ENCODE measurements at regions not wholly inside any gene's neighbourhood (a gene's known extent, or its start where the extent isn't known, plus 50 kb on each side); places are given as distances from the start of the nearest gene placed in this dataset.

DNA sequence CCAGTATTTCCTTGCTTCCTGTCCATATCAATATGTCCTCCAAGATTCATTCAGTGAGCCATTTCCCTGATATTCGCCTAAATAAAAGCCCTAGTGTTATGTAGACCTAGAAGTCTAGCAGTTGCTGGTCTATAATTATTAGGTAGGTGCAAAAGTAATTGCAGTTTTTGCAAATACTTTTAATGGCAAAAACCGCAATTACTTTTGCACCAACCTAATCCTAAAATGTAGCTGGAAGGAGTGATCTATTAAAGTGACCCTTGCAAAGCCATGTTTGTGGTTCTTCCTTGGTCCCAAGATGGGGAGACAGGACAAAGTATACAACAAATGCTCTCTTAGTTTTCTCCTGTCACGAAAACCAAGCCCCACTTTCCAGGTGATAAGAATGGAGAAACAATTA lies 193.0 kb downstream of the IDS start:
- TF ChIP-seq, protein P1, sequence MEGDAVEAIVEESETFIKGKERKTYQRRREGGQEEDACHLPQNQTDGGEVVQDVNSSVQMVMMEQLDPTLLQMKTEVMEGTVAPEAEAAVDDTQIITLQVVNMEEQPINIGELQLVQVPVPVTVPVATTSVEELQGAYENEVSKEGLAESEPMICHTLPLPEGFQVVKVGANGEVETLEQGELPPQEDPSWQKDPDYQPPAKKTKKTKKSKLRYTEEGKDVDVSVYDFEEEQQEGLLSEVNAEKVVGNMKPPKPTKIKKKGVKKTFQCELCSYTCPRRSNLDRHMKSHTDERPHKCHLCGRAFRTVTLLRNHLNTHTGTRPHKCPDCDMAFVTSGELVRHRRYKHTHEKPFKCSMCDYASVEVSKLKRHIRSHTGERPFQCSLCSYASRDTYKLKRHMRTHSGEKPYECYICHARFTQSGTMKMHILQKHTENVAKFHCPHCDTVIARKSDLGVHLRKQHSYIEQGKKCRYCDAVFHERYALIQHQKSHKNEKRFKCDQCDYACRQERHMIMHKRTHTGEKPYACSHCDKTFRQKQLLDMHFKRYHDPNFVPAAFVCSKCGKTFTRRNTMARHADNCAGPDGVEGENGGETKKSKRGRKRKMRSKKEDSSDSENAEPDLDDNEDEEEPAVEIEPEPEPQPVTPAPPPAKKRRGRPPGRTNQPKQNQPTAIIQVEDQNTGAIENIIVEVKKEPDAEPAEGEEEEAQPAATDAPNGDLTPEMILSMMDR (conservative IDR thresholded peaks at IDR 0.05 in 1 of 2, IDR thresholded peaks at IDR 0.05 in 1 of 2; ENCODE audit: extremely low read depth in 1 of 2, insufficient read depth in 1 of 2, low read depth in 1 of 2, low read length in 2 of 2), result no peak
- TF ChIP-seq EZH2 (IDR thresholded peaks at IDR 0.05; ENCODE audit: borderline replicate concordance, low read length), result no peak

All from mammary epithelial cell (primary cell).